Uterus (tissue), 3 donors: ENCODE measurements at regions not wholly inside any gene's neighbourhood (a gene's known extent, or its start where the extent isn't known, plus 50 kb on each side); places are given as distances from the start of the nearest gene placed in this dataset.

Experiments
- DNase-seq, 2 donors: peaks; one replicate each; pipeline ENCODE4 v3.0.0-alpha.2; 2019 to 2020
- H3K27ac ChIP-seq, 2 donors: fragments of 200-600 bp; sonication (generic); 1 replicate in 1 of 2; 2 replicates in 1 of 2; pipeline ENCODE4 v1.5.1; 2016 to 2018
- H3K27me3 ChIP-seq, 2 donors: fragments of 200-600 bp; sonication (generic); one replicate each; pipeline ENCODE4 v1.5.1; 2018 to 2019; ENCODE audit warnings: control low read depth in 1 of 2
- H3K36me3 ChIP-seq, 2 donors: fragments of 200-600 bp; sonication (generic); one replicate each; pipeline ENCODE4 v1.5.1; 2019; ENCODE audit warnings: control low read depth in 1 of 2
- H3K4me1 ChIP-seq, 2 donors: fragments of 200-600 bp; sonication (generic); one replicate each; pipeline ENCODE4 v1.5.1; 2018 to 2019; ENCODE audit warnings: control low read depth in 1 of 2
- H3K4me3 ChIP-seq, 2 donors: fragments of 200-600 bp; sonication (generic); 1 replicate in 1 of 2; 2 replicates in 1 of 2; pipeline ENCODE4 v1.5.1; 2018 to 2019; ENCODE audit warnings: mild to moderate bottlenecking in 1 of 2
- H3K9me3 ChIP-seq, 2 donors: fragments of 200-600 bp; sonication (generic); one replicate each; pipeline ENCODE4 v1.5.1; 2019; ENCODE audit warnings: control low read depth in 1 of 2
- POLR2A ChIP-seq, 2 donors: fragments of 450-650 bp; IDR thresholded peaks; one replicate each; pipeline ENCODE4 v1.6.1; 2016; ENCODE audit warnings: antibody characterized with exemption in 2 of 2, mild to moderate bottlenecking in 1 of 2, moderate library complexity in 1 of 2
- intact Hi-C: fragments of 100-400 bp; cut with DNase I; formaldehyde crosslinking; loops from one replicate; pipeline ENCODE4 v1.15.1; 2023; ENCODE audit warnings: low total_unique reads
- TF ChIP-seq, protein P1 (sequence below), 4 experiments: fragments of 200-600 bp in 2 of 4; fragments of 450-650 bp in 2 of 4; sonication (generic) in 2 of 4; IDR thresholded peaks; one replicate each; pipeline ENCODE4 v1.5.1; 2016 to 2019; ENCODE audit warnings: antibody characterized with exemption in 4 of 4, mild to moderate bottlenecking in 2 of 4, moderate library complexity in 1 of 4
- donor health status: DM: yes; HTN: yes; CAD: no.

DNA sequence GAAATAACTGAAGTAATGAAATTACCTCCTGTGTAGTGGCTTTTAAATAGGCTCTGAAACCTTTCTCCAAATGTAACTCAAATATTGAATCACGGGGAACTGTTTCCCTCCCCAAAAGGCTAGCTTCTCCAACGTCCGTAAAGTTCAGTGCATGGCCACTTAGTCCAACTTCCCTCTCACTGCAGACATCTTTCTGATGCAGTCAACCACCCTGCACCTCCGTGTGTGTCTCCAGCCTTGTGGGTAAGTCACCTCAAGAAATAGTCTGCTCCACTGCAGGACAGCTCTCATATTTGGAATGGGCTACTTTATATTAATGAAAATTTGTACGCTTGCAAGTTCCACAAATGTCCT, 152.5 kb upstream of the CYRIA start:
- Histone ChIP-seq H3K36me3 (no peaks in the 10 kb centered on the region), H3K27ac (no peak overlapping the region), H3K27me3 (no peaks in the 10 kb centered on the region), H3K4me1 (no peaks in the 10 kb centered on the region), H3K4me3 (no peak overlapping the region), H3K9me3 (no peaks in the 10 kb centered on the region)
- intact Hi-C loops, result no loop called here
- DNase-seq, result no peak
- no peak for TF ChIP-seq POLR2A (IDR thresholded peaks at IDR 0.05)
- TF ChIP-seq, protein P1, sequence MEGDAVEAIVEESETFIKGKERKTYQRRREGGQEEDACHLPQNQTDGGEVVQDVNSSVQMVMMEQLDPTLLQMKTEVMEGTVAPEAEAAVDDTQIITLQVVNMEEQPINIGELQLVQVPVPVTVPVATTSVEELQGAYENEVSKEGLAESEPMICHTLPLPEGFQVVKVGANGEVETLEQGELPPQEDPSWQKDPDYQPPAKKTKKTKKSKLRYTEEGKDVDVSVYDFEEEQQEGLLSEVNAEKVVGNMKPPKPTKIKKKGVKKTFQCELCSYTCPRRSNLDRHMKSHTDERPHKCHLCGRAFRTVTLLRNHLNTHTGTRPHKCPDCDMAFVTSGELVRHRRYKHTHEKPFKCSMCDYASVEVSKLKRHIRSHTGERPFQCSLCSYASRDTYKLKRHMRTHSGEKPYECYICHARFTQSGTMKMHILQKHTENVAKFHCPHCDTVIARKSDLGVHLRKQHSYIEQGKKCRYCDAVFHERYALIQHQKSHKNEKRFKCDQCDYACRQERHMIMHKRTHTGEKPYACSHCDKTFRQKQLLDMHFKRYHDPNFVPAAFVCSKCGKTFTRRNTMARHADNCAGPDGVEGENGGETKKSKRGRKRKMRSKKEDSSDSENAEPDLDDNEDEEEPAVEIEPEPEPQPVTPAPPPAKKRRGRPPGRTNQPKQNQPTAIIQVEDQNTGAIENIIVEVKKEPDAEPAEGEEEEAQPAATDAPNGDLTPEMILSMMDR (IDR thresholded peaks at IDR 0.05), result no peak

DNA sequence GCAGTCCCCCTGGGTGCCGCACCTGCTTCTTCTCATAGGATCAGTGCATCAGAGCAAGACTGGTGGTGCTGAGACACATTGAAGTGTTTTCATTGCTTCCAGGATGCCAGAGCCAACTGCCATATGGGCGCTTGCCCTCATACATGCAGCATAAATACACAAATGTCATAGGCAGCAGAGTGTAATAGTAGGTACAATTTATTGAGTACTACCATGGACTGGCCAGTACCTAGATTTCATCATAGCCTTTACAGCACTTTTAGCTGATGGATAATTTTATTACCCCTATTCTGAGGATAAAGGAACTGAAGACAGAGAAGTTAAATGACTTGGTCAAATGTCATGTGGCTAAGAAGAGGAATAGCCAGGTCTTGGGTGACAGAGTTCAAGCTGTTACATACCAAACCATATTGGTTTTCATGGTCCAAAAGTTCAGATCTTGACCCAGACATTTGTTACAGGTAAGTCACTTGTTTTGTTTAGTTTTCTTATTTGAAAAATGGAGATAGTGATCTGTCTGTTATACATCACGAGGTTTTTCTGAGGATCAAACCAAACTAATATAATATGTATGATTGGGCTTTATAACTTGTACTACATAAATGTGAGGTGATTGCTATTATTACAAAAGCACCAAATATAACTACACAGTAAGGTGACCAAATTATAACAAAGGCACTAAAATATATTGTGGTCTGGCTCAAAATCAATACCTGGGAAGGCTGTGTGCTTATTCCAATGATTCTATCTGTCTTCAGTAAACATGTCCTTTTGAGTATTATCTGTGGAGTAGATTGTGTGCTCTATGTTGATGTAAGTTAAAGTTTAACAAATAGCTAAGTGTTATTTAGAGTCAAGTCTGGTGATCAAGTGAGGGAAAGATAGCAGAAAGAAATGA, 151.9 kb upstream of the CYRIA start:
- H3K9me3 ChIP-seq, result no peaks in the 10 kb centered on the region
- DNase-seq, result no peak
- no peak overlapping the region for H3K4me3 ChIP-seq
- no peaks in the 10 kb centered on the region for H3K36me3 ChIP-seq
- intact Hi-C loops, result no loop called here
- H3K4me1 ChIP-seq, result no peaks in the 10 kb centered on the region
- no peak overlapping the region for H3K27ac ChIP-seq
- no peaks in the 10 kb centered on the region for H3K27me3 ChIP-seq
- TF ChIP-seq POLR2A (IDR thresholded peaks at IDR 0.05), result no peak
- TF ChIP-seq, protein P1 (IDR thresholded peaks at IDR 0.05), result no peak

DNA sequence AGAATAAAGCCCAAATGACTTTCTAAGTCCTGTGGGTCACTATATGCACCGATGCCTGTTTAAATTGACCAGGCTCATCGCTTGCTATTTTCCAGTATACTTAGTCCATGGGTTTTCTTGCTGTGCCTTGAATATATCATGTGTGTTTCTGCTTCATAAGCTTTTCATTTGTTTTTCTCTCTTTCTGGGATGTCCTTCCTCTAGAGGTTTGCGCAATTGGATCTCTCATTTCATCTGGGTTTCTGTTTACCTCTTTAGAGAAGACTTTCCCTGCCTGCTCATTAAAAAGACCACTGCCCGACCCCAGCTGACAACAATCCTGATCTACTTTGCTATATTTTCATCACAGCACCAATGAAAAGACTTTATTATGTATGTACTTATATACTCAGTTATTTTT, 150.9 kb upstream of the CYRIA start:
- TF ChIP-seq, protein P1 (IDR thresholded peaks at IDR 0.05), result no peak
- no peak for TF ChIP-seq POLR2A (IDR thresholded peaks at IDR 0.05)

DNA sequence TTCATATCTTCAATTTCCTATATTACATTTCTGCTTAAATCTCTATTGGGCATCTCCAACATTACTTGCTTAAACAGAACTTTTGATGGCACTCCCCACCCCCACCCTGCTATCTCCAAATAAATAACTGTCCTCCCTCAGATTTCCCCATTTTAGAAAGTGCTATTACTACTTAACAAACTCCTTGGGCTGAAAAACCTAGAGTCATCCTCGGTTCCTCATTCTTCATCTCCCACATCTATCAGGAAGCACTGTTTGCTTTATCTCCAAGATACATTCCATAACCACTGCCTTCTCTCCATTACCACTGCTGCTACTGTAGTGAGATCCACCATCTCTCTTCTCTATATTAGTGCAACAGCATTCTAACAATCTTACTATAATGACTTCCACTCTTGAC, 150.4 kb upstream of the CYRIA start:
- Histone ChIP-seq H3K4me3 (no peak overlapping the region), H3K4me1 (no peaks in the 10 kb centered on the region), H3K27me3 (no peaks in the 10 kb centered on the region), H3K36me3 (no peaks in the 10 kb centered on the region), H3K9me3 (no peaks in the 10 kb centered on the region), H3K27ac (no peak overlapping the region)
- intact Hi-C loops, result no loop called here
- no peak for DNase-seq
- no peak for TF ChIP-seq POLR2A (IDR thresholded peaks at IDR 0.05)
- TF ChIP-seq, protein P1 (IDR thresholded peaks at IDR 0.05), result no peak

More for the DNA sequence above, 150.9 kb upstream of the CYRIA start:
- no peaks in the 10 kb centered on the region for H3K27me3 ChIP-seq
- no peak for DNase-seq
- H3K9me3 ChIP-seq, result no peaks in the 10 kb centered on the region
- H3K4me1 ChIP-seq, result no peaks in the 10 kb centered on the region
- intact Hi-C loops, result no loop called here
- H3K4me3 ChIP-seq, result no peak overlapping the region
- H3K27ac ChIP-seq, result no peak overlapping the region
- no peaks in the 10 kb centered on the region for H3K36me3 ChIP-seq

DNA sequence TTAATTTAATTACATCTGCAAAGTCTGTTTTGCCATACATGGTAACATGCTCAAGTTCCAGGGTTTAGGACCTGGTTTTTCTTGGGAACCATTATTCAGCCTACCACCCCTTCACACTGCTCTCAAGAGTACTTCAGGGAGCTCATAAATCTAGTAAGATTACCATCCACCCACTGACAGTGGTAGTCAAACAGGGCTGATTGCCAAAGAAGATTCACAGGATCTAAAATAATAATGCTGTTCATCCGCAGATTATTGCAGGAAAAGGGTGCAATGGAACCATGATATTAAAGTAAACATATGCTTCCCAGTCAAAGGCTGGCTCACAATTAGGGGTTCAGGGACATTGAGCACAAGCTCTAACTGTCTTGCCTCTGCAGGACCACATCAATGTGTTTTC, 148.0 kb upstream of the CYRIA start:
- Histone ChIP-seq H3K27me3 (no peaks in the 10 kb centered on the region), H3K27ac (no peak overlapping the region), H3K36me3 (no peaks in the 10 kb centered on the region), H3K4me1 (no peaks in the 10 kb centered on the region), H3K9me3 (no peaks in the 10 kb centered on the region), H3K4me3 (no peak overlapping the region)
- intact Hi-C loops, result no loop called here
- DNase-seq, result no peak
- no peak for TF ChIP-seq POLR2A (IDR thresholded peaks at IDR 0.05)
- TF ChIP-seq, protein P1 (IDR thresholded peaks at IDR 0.05), result no peak
